ENCODE measurements at regions not wholly inside any gene's neighbourhood (a gene's known extent, or its start where the extent isn't known, plus 50 kb on each side); places are given as distances from the start of the nearest gene placed in this dataset.
"Not testable (repeated sequence)": the region's sequence is repeated elsewhere in the genome, so short reads cannot be mapped to it uniquely, and the experiment has no call there.

GRCh38 chr7:152543799-152544198, 108.0 kb upstream of the KMT2C start:
- no peak for DNase-seq (ENCODE audit: low spot score)

GRCh38 chr7:152541892-152542291, 106.1 kb upstream of the KMT2C start:
- no peak for DNase-seq (ENCODE audit: low spot score)

GRCh38 chr7:152539190-152539495, 103.3 kb upstream of the KMT2C start:
- not testable (repeated sequence) for DNase-seq (ENCODE audit: low spot score)

- not testable (repeated sequence) for DNase-seq (ENCODE audit: low spot score)
These were observed 102.8 kb upstream of the KMT2C start for GRCh38 chr7:152538346-152539189.

- DNase-seq (ENCODE audit: low spot score): no peak
These were observed 101.8 kb upstream of the KMT2C start for GRCh38 chr7:152537639-152538038.

GRCh38 chr7:152528612-152529011, 92.8 kb upstream of the KMT2C start:
- no peak for DNase-seq (ENCODE audit: low spot score)

GRCh38 chr7:152527610-152528032, 91.8 kb upstream of the KMT2C start:
- DNase-seq (ENCODE audit: low spot score): no peak

- no peak for DNase-seq (ENCODE audit: low spot score)
These were observed 88.1 kb upstream of the KMT2C start for GRCh38 chr7:152523916-152524315.

- DNase-seq (ENCODE audit: low spot score): no peak
These were observed 86.8 kb upstream of the KMT2C start for GRCh38 chr7:152522571-152523067.

GRCh38 chr7:152521420-152522337, 85.9 kb upstream of the KMT2C start:
- DNase-seq (ENCODE audit: low spot score): no peak

- no peak for DNase-seq (ENCODE audit: low spot score)
These were observed 85.1 kb upstream of the KMT2C start for GRCh38 chr7:152520861-152521302.

GRCh38 chr7:152519290-152519689, 83.5 kb upstream of the KMT2C start:
- DNase-seq (ENCODE audit: low spot score): no peak

GRCh38 chr7:152516216-152516615, 80.4 kb upstream of the KMT2C start:
- no peak for DNase-seq (ENCODE audit: low spot score)

- DNase-seq (ENCODE audit: low spot score): not testable (repeated sequence)
These were observed 79.6 kb upstream of the KMT2C start for GRCh38 chr7:152515266-152515950.

- DNase-seq (ENCODE audit: low spot score): no peak
These were observed 78.9 kb upstream of the KMT2C start for GRCh38 chr7:152514771-152515105.

GRCh38 chr7:152513861-152514770, 78.3 kb upstream of the KMT2C start:
- DNase-seq (ENCODE audit: low spot score): no peak

GRCh38 chr7:152512706-152513105, 76.9 kb upstream of the KMT2C start:
- no peak for DNase-seq (ENCODE audit: low spot score)

- DNase-seq (ENCODE audit: low spot score): no peak
These were observed 75.9 kb upstream of the KMT2C start for GRCh38 chr7:152511736-152512135.

- no peak for DNase-seq (ENCODE audit: low spot score)
These were observed 72.9 kb upstream of the KMT2C start for GRCh38 chr7:152508701-152509100.

GRCh38 chr7:152505606-152506005, 69.8 kb upstream of the KMT2C start:
- DNase-seq (ENCODE audit: low spot score): no peak

GRCh38 chr7:152504816-152505215, 69.0 kb upstream of the KMT2C start:
- no peak for DNase-seq (ENCODE audit: low spot score)
